ENCODE measurements at regions not wholly inside any gene's neighbourhood (a gene's known extent, or its start where the extent isn't known, plus 50 kb on each side); places are given as distances from the start of the nearest gene placed in this dataset.

DNA sequence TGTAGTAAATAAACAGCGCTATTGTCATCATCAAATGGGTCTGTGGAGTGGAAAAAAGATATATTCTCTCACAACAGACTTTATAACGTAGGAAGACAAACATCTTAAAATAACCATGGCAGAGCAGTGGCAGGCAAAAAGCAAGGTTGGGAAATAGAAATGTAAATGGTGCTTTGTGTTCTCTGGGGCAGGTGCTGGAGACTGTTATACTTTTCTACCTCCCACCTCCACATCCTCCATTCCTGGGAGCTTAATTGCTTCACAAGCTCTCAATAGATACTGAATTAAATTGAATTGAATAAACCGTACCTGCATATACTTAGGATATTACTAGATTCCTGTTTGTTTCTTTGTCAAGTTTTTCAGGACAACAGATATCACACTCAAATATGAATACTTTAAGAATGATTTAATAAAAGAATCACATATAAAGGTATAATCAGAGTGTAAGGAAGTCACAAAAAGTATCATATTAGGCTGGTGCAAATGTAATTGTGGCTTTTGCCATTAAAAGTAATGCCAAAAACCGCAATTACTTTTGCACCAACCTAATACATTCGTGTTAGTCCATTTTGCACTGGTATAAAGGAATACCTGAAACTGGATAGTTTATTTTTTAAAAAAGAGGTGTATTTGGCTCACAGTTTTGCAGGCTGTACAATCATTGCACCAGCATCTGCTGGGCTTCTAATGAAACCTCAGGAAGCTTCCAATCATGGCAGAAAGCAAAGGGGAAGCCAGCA is 367.3 kb downstream of the GRIA2 start:
- Histone ChIP-seq H3K79me2 (ENCODE audit: control insufficient read depth, insufficient read depth, low read length, poor library complexity) (no peaks in the 10 kb centered on the region), H2BK5ac (ENCODE audit: low read depth, low read length, poor library complexity) (no peak overlapping the region), H3K4me2 (ENCODE audit: low read length) (no peak overlapping the region), H3K27me3 (ENCODE audit: insufficient read depth, low read length) (no peaks in the 10 kb centered on the region), H3K4me3 (ENCODE audit: low read depth, low read length) (no peak overlapping the region), H4K12ac (ENCODE audit: low read depth, low read length) (no peak overlapping the region), H3K23ac (ENCODE audit: low read length) (no peak overlapping the region), H2AFZ (ENCODE audit: insufficient read depth, low read length, poor library complexity) (no peak overlapping the region), H4K91ac (ENCODE audit: low read depth, low read length) (no peak overlapping the region), H2BK12ac (ENCODE audit: low read length) (no peak overlapping the region), H3K9ac (ENCODE audit: low read length) (no peak overlapping the region), H3K14ac (ENCODE audit: low read length) (no peak overlapping the region), H3K4ac (ENCODE audit: low read depth, low read length) (no peak overlapping the region), H2AK5ac (ENCODE audit: low read length) (no peak overlapping the region), H2BK120ac (ENCODE audit: insufficient read depth, low read length, poor library complexity) (no peak overlapping the region), H3K36me3 (ENCODE audit: control insufficient read depth in 1 of 2, insufficient read depth in 2 of 2, low read length in 2 of 2) (no peaks in the 10 kb centered on the region), H3K27ac (ENCODE audit: low read depth, low read length) (no peak overlapping the region), H3K9me3 (ENCODE audit: insufficient read depth, low read depth, low read length) (peaks cover 1% of the 10 kb centered on the region), H3K18ac (ENCODE audit: low read length) (no peak overlapping the region), H3K79me1 (ENCODE audit: low read length) (no peaks in the 10 kb centered on the region), H4K8ac (ENCODE audit: low read depth, low read length) (no peak overlapping the region), H3K4me1 (ENCODE audit: control insufficient read depth in 1 of 2, insufficient read depth in 2 of 2, low read length in 2 of 2) (no peaks in the 10 kb centered on the region)
- DNase-seq = no peak
- no CpG with 5 or more reads among the region's 5 CpGs for WGBS (ENCODE audit: extremely low coverage, insufficient coverage, insufficient read length)

DNA sequence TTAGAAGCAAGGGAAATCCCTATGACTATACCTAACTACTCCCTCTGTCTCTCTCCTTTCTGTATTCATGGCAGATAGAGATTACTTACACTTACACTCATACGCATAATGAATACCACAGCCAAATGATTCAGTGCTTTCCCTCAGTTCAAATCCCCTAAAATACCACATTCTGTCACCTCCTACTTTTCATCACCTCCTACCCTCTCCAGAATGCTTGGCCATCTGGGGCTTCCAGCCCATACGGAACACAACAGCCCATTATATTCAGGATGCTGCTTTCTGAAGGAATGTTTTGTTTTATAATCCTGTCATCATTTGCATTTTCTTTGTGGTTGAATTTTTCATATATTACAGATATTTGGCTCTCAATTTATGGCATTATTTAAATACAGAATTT is 361.6 kb downstream of the GRIA2 start:
- H2BK120ac ChIP-seq (ENCODE audit: insufficient read depth, low read length, poor library complexity) = no peak overlapping the region
- no peak overlapping the region for H3K4me2 ChIP-seq (ENCODE audit: low read length)
- no peak overlapping the region for H2BK5ac ChIP-seq (ENCODE audit: low read depth, low read length, poor library complexity)
- H3K9me3 ChIP-seq (ENCODE audit: insufficient read depth, low read depth, low read length) = no peaks in the 10 kb centered on the region
- H3K27ac ChIP-seq (ENCODE audit: low read depth, low read length) = no peak overlapping the region
- no peak overlapping the region for H2BK12ac ChIP-seq (ENCODE audit: low read length)
- WGBS (ENCODE audit: extremely low coverage, insufficient coverage, insufficient read length) = no CpG with 5 or more reads among the region's 2 CpGs
- H3K79me1 ChIP-seq (ENCODE audit: low read length) = no peaks in the 10 kb centered on the region
- H3K14ac ChIP-seq (ENCODE audit: low read length) = no peak overlapping the region
- H3K9ac ChIP-seq (ENCODE audit: low read length) = no peak overlapping the region
- no peak overlapping the region for H4K91ac ChIP-seq (ENCODE audit: low read depth, low read length)
- H3K27me3 ChIP-seq (ENCODE audit: insufficient read depth, low read length) = no peaks in the 10 kb centered on the region
- H3K18ac ChIP-seq (ENCODE audit: low read length) = no peak overlapping the region
- no peak overlapping the region for H4K12ac ChIP-seq (ENCODE audit: low read depth, low read length)
- no peak overlapping the region for H2AK5ac ChIP-seq (ENCODE audit: low read length)
- no peak overlapping the region for H4K8ac ChIP-seq (ENCODE audit: low read depth, low read length)
- H3K4me1 ChIP-seq (ENCODE audit: control insufficient read depth in 1 of 2, insufficient read depth in 2 of 2, low read length in 2 of 2) = no peaks in the 10 kb centered on the region
- H3K79me2 ChIP-seq (ENCODE audit: control insufficient read depth, insufficient read depth, low read length, poor library complexity) = no peaks in the 10 kb centered on the region
- H3K23ac ChIP-seq (ENCODE audit: low read length) = no peak overlapping the region
- H2AFZ ChIP-seq (ENCODE audit: insufficient read depth, low read length, poor library complexity) = no peak overlapping the region
- no peaks in the 10 kb centered on the region for H3K36me3 ChIP-seq (ENCODE audit: control insufficient read depth in 1 of 2, insufficient read depth in 2 of 2, low read length in 2 of 2)
- no peak overlapping the region for H3K4ac ChIP-seq (ENCODE audit: low read depth, low read length)
- H3K4me3 ChIP-seq (ENCODE audit: low read depth, low read length) = no peak overlapping the region
- no peak for DNase-seq

- Histone ChIP-seq H2AK5ac (ENCODE audit: low read length) (no peak overlapping the region), H2BK120ac (ENCODE audit: insufficient read depth, low read length, poor library complexity) (no peak overlapping the region), H3K36me3 (ENCODE audit: control insufficient read depth in 1 of 2, insufficient read depth in 2 of 2, low read length in 2 of 2) (no peaks in the 10 kb centered on the region), H3K9ac (ENCODE audit: low read length) (no peak overlapping the region), H3K27ac (ENCODE audit: low read depth, low read length) (no peak overlapping the region), H2BK5ac (ENCODE audit: low read depth, low read length, poor library complexity) (no peak overlapping the region), H2AFZ (ENCODE audit: insufficient read depth, low read length, poor library complexity) (no peak overlapping the region), H3K4me1 (ENCODE audit: control insufficient read depth in 1 of 2, insufficient read depth in 2 of 2, low read length in 2 of 2) (no peaks in the 10 kb centered on the region), H4K91ac (ENCODE audit: low read depth, low read length) (no peak overlapping the region), H3K79me1 (ENCODE audit: low read length) (no peaks in the 10 kb centered on the region), H2BK12ac (ENCODE audit: low read length) (no peak overlapping the region), H3K79me2 (ENCODE audit: control insufficient read depth, insufficient read depth, low read length, poor library complexity) (no peaks in the 10 kb centered on the region), H3K18ac (ENCODE audit: low read length) (no peak overlapping the region), H3K4ac (ENCODE audit: low read depth, low read length) (no peak overlapping the region), H4K12ac (ENCODE audit: low read depth, low read length) (no peak overlapping the region), H3K4me2 (ENCODE audit: low read length) (no peak overlapping the region), H3K14ac (ENCODE audit: low read length) (no peak overlapping the region), H3K9me3 (ENCODE audit: insufficient read depth, low read depth, low read length) (no peaks in the 10 kb centered on the region), H3K4me3 (ENCODE audit: low read depth, low read length) (no peak overlapping the region), H4K8ac (ENCODE audit: low read depth, low read length) (no peak overlapping the region), H3K27me3 (ENCODE audit: insufficient read depth, low read length) (no peaks in the 10 kb centered on the region), H3K23ac (ENCODE audit: low read length) (no peak overlapping the region)
- no CpG with 5 or more reads among the region's 4 CpGs for WGBS (ENCODE audit: extremely low coverage, insufficient coverage, insufficient read length)
- no peak for DNase-seq
Observed at GRCh38 chr4:157576671-157577217, 356.2 kb downstream of the GRIA2 start.

GRCh38 chr4:157575339-157575738 is 354.8 kb downstream of the GRIA2 start:
- H3K4me2 ChIP-seq (ENCODE audit: low read length) = no peak overlapping the region
- no peaks in the 10 kb centered on the region for H3K79me2 ChIP-seq (ENCODE audit: control insufficient read depth, insufficient read depth, low read length, poor library complexity)
- H3K23ac ChIP-seq (ENCODE audit: low read length) = no peak overlapping the region
- H2BK12ac ChIP-seq (ENCODE audit: low read length) = no peak overlapping the region
- H3K4me3 ChIP-seq (ENCODE audit: low read depth, low read length) = peak overlapping the region; percentile 25
- H3K9me3 ChIP-seq (ENCODE audit: insufficient read depth, low read depth, low read length) = no peaks in the 10 kb centered on the region
- H3K18ac ChIP-seq (ENCODE audit: low read length) = no peak overlapping the region
- no peaks in the 10 kb centered on the region for H3K36me3 ChIP-seq (ENCODE audit: control insufficient read depth in 1 of 2, insufficient read depth in 2 of 2, low read length in 2 of 2)
- no peak overlapping the region for H3K14ac ChIP-seq (ENCODE audit: low read length)
- H3K4me1 ChIP-seq (ENCODE audit: control insufficient read depth in 1 of 2, insufficient read depth in 2 of 2, low read length in 2 of 2) = no peaks in the 10 kb centered on the region
- H3K9ac ChIP-seq (ENCODE audit: low read length) = no peak overlapping the region
- no peak overlapping the region for H4K8ac ChIP-seq (ENCODE audit: low read depth, low read length)
- H3K4ac ChIP-seq (ENCODE audit: low read depth, low read length) = no peak overlapping the region
- no peaks in the 10 kb centered on the region for H3K79me1 ChIP-seq (ENCODE audit: low read length)
- no peak overlapping the region for H2AK5ac ChIP-seq (ENCODE audit: low read length)
- no peak overlapping the region for H3K27ac ChIP-seq (ENCODE audit: low read depth, low read length)
- no peak for DNase-seq
- no peak overlapping the region for H4K12ac ChIP-seq (ENCODE audit: low read depth, low read length)
- no CpG with 5 or more reads among the region's 8 CpGs for WGBS (ENCODE audit: extremely low coverage, insufficient coverage, insufficient read length)
- H2BK120ac ChIP-seq (ENCODE audit: insufficient read depth, low read length, poor library complexity) = no peak overlapping the region
- no peaks in the 10 kb centered on the region for H3K27me3 ChIP-seq (ENCODE audit: insufficient read depth, low read length)
- H2AFZ ChIP-seq (ENCODE audit: insufficient read depth, low read length, poor library complexity) = no peak overlapping the region
- H4K91ac ChIP-seq (ENCODE audit: low read depth, low read length) = no peak overlapping the region
- no peak overlapping the region for H2BK5ac ChIP-seq (ENCODE audit: low read depth, low read length, poor library complexity)

All from trophoblast cell (in vitro differentiated cells and primary cell).